ENCODE measurements at regions not wholly inside any gene's neighbourhood (a gene's known extent, or its start where the extent isn't known, plus 50 kb on each side); places are given as distances from the start of the nearest gene placed in this dataset.

DNA sequence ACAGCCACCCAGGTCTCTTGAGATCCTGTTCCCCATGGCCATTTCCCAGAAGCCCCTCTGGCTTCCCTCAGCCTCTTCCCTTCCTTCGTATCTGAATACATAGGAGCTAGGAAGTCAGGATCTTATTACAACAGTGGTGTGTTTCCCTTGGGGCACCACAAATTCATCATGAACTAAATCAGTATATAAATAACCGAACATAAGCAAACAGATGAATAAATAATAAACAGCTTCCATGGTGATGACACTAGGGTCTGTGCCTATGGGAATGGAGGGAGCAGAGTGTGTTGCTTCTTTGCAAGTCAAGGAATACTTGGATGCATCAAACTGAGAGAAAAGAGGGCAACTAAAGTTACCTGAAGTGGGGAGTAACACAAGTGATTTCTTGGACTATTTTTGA lies 527.6 kb downstream of the LMO7 start:
- H3K27ac ChIP-seq (ENCODE audit: low read depth, low read length), result no peak overlapping the region
- H3K4me3 ChIP-seq (ENCODE audit: low read depth, low read length), result no peak overlapping the region
- no peak overlapping the region for H3K23ac ChIP-seq (ENCODE audit: low read length)
- H2AFZ ChIP-seq (ENCODE audit: insufficient read depth, low read length, poor library complexity), result no peak overlapping the region
- no peak overlapping the region for H3K14ac ChIP-seq (ENCODE audit: low read length)
- no peak overlapping the region for H2BK5ac ChIP-seq (ENCODE audit: low read depth, low read length, poor library complexity)
- no peak overlapping the region for H4K8ac ChIP-seq (ENCODE audit: low read depth, low read length)
- H3K4ac ChIP-seq (ENCODE audit: low read depth, low read length), result no peak overlapping the region
- no peaks in the 10 kb centered on the region for H3K4me1 ChIP-seq (ENCODE audit: control insufficient read depth in 1 of 2, insufficient read depth in 2 of 2, low read length in 2 of 2)
- DNase-seq, result no peak
- H3K4me2 ChIP-seq (ENCODE audit: low read length), result no peak overlapping the region
- WGBS (ENCODE audit: extremely low coverage, insufficient coverage, insufficient read length), result no CpG with 5 or more reads among the region's 2 CpGs
- H3K36me3 ChIP-seq (ENCODE audit: control insufficient read depth in 1 of 2, insufficient read depth in 2 of 2, low read length in 2 of 2), result no peaks in the 10 kb centered on the region
- H3K18ac ChIP-seq (ENCODE audit: low read length), result no peak overlapping the region
- H3K79me1 ChIP-seq (ENCODE audit: low read length), result no peaks in the 10 kb centered on the region
- no peaks in the 10 kb centered on the region for H3K27me3 ChIP-seq (ENCODE audit: insufficient read depth, low read length)
- H2BK12ac ChIP-seq (ENCODE audit: low read length), result no peak overlapping the region
- H2AK5ac ChIP-seq (ENCODE audit: low read length), result no peak overlapping the region
- H3K9ac ChIP-seq (ENCODE audit: low read length), result no peak overlapping the region
- no peak overlapping the region for H2BK120ac ChIP-seq (ENCODE audit: insufficient read depth, low read length, poor library complexity)
- H3K9me3 ChIP-seq (ENCODE audit: insufficient read depth, low read depth, low read length), result no peaks in the 10 kb centered on the region
- H3K79me2 ChIP-seq (ENCODE audit: control insufficient read depth, insufficient read depth, low read length, poor library complexity), result no peaks in the 10 kb centered on the region
- no peak overlapping the region for H4K12ac ChIP-seq (ENCODE audit: low read depth, low read length)
- no peak overlapping the region for H4K91ac ChIP-seq (ENCODE audit: low read depth, low read length)

- Histone ChIP-seq H3K4me2 (ENCODE audit: low read length) (no peak overlapping the region), H2BK5ac (ENCODE audit: low read depth, low read length, poor library complexity) (no peak overlapping the region), H3K27me3 (ENCODE audit: insufficient read depth, low read length) (no peaks in the 10 kb centered on the region), H3K79me2 (ENCODE audit: control insufficient read depth, insufficient read depth, low read length, poor library complexity) (no peaks in the 10 kb centered on the region), H3K4ac (ENCODE audit: low read depth, low read length) (no peak overlapping the region), H3K9me3 (ENCODE audit: insufficient read depth, low read depth, low read length) (no peaks in the 10 kb centered on the region), H3K14ac (ENCODE audit: low read length) (no peak overlapping the region), H3K18ac (ENCODE audit: low read length) (no peak overlapping the region), H2AFZ (ENCODE audit: insufficient read depth, low read length, poor library complexity) (no peak overlapping the region), H3K9ac (ENCODE audit: low read length) (no peak overlapping the region), H4K8ac (ENCODE audit: low read depth, low read length) (no peak overlapping the region), H3K79me1 (ENCODE audit: low read length) (no peaks in the 10 kb centered on the region), H2BK120ac (ENCODE audit: insufficient read depth, low read length, poor library complexity) (no peak overlapping the region), H2BK12ac (ENCODE audit: low read length) (no peak overlapping the region), H3K4me1 (ENCODE audit: control insufficient read depth in 1 of 2, insufficient read depth in 2 of 2, low read length in 2 of 2) (no peaks in the 10 kb centered on the region), H4K12ac (ENCODE audit: low read depth, low read length) (no peak overlapping the region), H3K36me3 (ENCODE audit: control insufficient read depth in 1 of 2, insufficient read depth in 2 of 2, low read length in 2 of 2) (no peaks in the 10 kb centered on the region), H4K91ac (ENCODE audit: low read depth, low read length) (no peak overlapping the region), H3K23ac (ENCODE audit: low read length) (no peak overlapping the region), H3K27ac (ENCODE audit: low read depth, low read length) (no peak overlapping the region), H2AK5ac (ENCODE audit: low read length) (no peak overlapping the region), H3K4me3 (ENCODE audit: low read depth, low read length) (no peak overlapping the region)
- no CpG with 5 or more reads among the region's 2 CpGs for WGBS (ENCODE audit: extremely low coverage, insufficient coverage, insufficient read length)
- DNase-seq, result no peak
These were observed 525.1 kb downstream of the LMO7 start for GRCh38 chr13:76160961-76161925.

- DNase-seq, result no peak
- H3K79me1 ChIP-seq (ENCODE audit: low read length), result no peaks in the 10 kb centered on the region
- H4K8ac ChIP-seq (ENCODE audit: low read depth, low read length), result no peak overlapping the region
- no peak overlapping the region for H2AK5ac ChIP-seq (ENCODE audit: low read length)
- no peak overlapping the region for H4K91ac ChIP-seq (ENCODE audit: low read depth, low read length)
- H3K9ac ChIP-seq (ENCODE audit: low read length), result no peak overlapping the region
- H3K27me3 ChIP-seq (ENCODE audit: insufficient read depth, low read length), result no peaks in the 10 kb centered on the region
- H2BK120ac ChIP-seq (ENCODE audit: insufficient read depth, low read length, poor library complexity), result no peak overlapping the region
- no peak overlapping the region for H3K4me3 ChIP-seq (ENCODE audit: low read depth, low read length)
- H3K4me1 ChIP-seq (ENCODE audit: control insufficient read depth in 1 of 2, insufficient read depth in 2 of 2, low read length in 2 of 2), result no peaks in the 10 kb centered on the region
- no CpG with 5 or more reads among the region's 4 CpGs for WGBS (ENCODE audit: extremely low coverage, insufficient coverage, insufficient read length)
- no peak overlapping the region for H3K23ac ChIP-seq (ENCODE audit: low read length)
- no peak overlapping the region for H4K12ac ChIP-seq (ENCODE audit: low read depth, low read length)
- H3K4ac ChIP-seq (ENCODE audit: low read depth, low read length), result no peak overlapping the region
- no peak overlapping the region for H3K18ac ChIP-seq (ENCODE audit: low read length)
- H3K9me3 ChIP-seq (ENCODE audit: insufficient read depth, low read depth, low read length), result no peaks in the 10 kb centered on the region
- no peaks in the 10 kb centered on the region for H3K36me3 ChIP-seq (ENCODE audit: control insufficient read depth in 1 of 2, insufficient read depth in 2 of 2, low read length in 2 of 2)
- H3K27ac ChIP-seq (ENCODE audit: low read depth, low read length), result no peak overlapping the region
- no peak overlapping the region for H3K4me2 ChIP-seq (ENCODE audit: low read length)
- H2AFZ ChIP-seq (ENCODE audit: insufficient read depth, low read length, poor library complexity), result no peak overlapping the region
- no peaks in the 10 kb centered on the region for H3K79me2 ChIP-seq (ENCODE audit: control insufficient read depth, insufficient read depth, low read length, poor library complexity)
- no peak overlapping the region for H2BK12ac ChIP-seq (ENCODE audit: low read length)
- no peak overlapping the region for H3K14ac ChIP-seq (ENCODE audit: low read length)
- no peak overlapping the region for H2BK5ac ChIP-seq (ENCODE audit: low read depth, low read length, poor library complexity)
These were observed 524.4 kb downstream of the LMO7 start for GRCh38 chr13:76160506-76160905.

DNA sequence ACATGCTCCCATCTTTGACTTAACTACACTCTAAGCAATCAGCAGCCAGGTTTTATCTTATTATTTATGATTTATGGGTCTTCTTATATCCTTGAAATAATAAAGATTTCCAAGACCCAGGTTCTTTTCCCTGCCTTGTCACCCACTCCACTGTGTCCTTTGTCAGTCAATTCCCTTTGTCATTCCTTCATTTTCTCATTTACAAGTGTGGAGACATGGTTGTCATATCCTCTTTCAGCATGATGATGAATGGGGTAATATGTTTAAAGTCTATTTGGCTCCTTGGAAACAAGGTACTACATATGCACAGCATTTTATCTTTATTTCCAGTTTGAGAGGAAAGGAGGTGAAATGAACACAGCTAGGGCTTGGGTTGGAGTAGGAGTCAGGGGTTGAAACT lies 521.8 kb downstream of the LMO7 start:
- no peak overlapping the region for H4K12ac ChIP-seq (ENCODE audit: low read depth, low read length)
- H3K4me3 ChIP-seq (ENCODE audit: low read depth, low read length), result no peak overlapping the region
- H3K23ac ChIP-seq (ENCODE audit: low read length), result no peak overlapping the region

More for the DNA sequence above, 521.8 kb downstream of the LMO7 start:
- H2AFZ ChIP-seq (ENCODE audit: insufficient read depth, low read length, poor library complexity), result no peak overlapping the region
- no peaks in the 10 kb centered on the region for H3K79me2 ChIP-seq (ENCODE audit: control insufficient read depth, insufficient read depth, low read length, poor library complexity)
- no peak for DNase-seq
- H3K9ac ChIP-seq (ENCODE audit: low read length), result no peak overlapping the region
- no peaks in the 10 kb centered on the region for H3K27me3 ChIP-seq (ENCODE audit: insufficient read depth, low read length)
- no peak overlapping the region for H3K14ac ChIP-seq (ENCODE audit: low read length)
- H2BK120ac ChIP-seq (ENCODE audit: insufficient read depth, low read length, poor library complexity), result no peak overlapping the region
- H3K9me3 ChIP-seq (ENCODE audit: insufficient read depth, low read depth, low read length), result no peaks in the 10 kb centered on the region
- no peak overlapping the region for H3K18ac ChIP-seq (ENCODE audit: low read length)
- H3K36me3 ChIP-seq (ENCODE audit: control insufficient read depth in 1 of 2, insufficient read depth in 2 of 2, low read length in 2 of 2), result no peaks in the 10 kb centered on the region
- no peak overlapping the region for H4K91ac ChIP-seq (ENCODE audit: low read depth, low read length)
- H3K4me2 ChIP-seq (ENCODE audit: low read length), result no peak overlapping the region
- no peaks in the 10 kb centered on the region for H3K4me1 ChIP-seq (ENCODE audit: control insufficient read depth in 1 of 2, insufficient read depth in 2 of 2, low read length in 2 of 2)
- H2BK5ac ChIP-seq (ENCODE audit: low read depth, low read length, poor library complexity), result no peak overlapping the region
- no peak overlapping the region for H3K4ac ChIP-seq (ENCODE audit: low read depth, low read length)
- no peak overlapping the region for H2BK12ac ChIP-seq (ENCODE audit: low read length)
- no peak overlapping the region for H2AK5ac ChIP-seq (ENCODE audit: low read length)
- H4K8ac ChIP-seq (ENCODE audit: low read depth, low read length), result no peak overlapping the region
- no peak overlapping the region for H3K27ac ChIP-seq (ENCODE audit: low read depth, low read length)
- H3K79me1 ChIP-seq (ENCODE audit: low read length), result no peaks in the 10 kb centered on the region

Measured in trophoblast cell (in vitro differentiated cells and primary cell).